ENCODE measurements at regions not wholly inside any gene's neighbourhood (a gene's known extent, or its start where the extent isn't known, plus 50 kb on each side); places are given as distances from the start of the nearest gene placed in this dataset.
A peak's percentile ranks its signal among the peaks of the same experiment; 100 is the strongest.

DNA sequence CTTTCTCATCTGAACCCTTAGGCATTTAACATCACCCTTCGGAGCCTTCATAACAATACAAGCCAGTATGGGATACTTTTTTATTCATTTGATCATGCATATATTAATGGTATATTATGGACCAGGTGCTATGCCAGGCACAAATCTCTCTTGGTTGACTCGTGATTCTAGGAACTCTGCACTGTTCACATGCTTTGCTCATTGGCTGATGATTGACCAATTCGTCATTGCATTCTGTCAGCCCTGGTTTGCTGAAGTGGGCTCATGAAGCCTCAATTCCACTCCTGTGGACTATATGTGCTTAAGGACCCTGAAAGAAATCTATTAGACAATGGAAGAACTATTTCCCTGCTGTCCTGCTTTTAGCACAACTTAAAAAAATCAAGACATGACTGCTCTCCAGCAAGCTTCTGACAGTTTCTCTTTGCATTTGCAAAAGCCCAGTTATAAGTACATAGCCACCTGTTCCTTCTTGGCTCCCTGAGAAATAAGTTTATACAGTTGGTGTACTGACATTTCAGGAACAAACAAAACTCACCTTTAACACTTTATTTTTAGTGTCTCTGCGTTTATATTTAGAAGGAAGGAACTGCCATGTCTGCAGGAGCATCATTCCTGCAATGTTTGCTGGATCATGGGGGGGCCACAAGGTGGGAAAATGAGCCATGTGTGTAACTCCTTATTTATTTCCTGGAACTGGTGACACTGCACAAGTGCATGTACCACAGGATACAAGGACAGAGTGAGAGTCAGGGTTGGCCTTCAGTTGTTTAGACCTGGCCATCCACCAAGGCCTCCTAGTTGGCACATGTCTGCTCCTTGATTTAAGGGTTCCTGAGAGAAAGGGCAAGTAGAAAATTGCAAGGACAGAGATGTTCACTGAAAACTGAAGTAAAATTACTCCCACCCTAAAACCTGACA is 146.0 kb upstream of the NAMPT start:
- in situ Hi-C loops (cut with MboI; ENCODE audit: low pct_unique_long_range_greater_than_20kb, low sequenced_read_pairs, unreplicated experiment), result no loop called here
- DNase-seq (ENCODE audit: low spot score), result no peak
- TF ChIP-seq, protein P1, sequence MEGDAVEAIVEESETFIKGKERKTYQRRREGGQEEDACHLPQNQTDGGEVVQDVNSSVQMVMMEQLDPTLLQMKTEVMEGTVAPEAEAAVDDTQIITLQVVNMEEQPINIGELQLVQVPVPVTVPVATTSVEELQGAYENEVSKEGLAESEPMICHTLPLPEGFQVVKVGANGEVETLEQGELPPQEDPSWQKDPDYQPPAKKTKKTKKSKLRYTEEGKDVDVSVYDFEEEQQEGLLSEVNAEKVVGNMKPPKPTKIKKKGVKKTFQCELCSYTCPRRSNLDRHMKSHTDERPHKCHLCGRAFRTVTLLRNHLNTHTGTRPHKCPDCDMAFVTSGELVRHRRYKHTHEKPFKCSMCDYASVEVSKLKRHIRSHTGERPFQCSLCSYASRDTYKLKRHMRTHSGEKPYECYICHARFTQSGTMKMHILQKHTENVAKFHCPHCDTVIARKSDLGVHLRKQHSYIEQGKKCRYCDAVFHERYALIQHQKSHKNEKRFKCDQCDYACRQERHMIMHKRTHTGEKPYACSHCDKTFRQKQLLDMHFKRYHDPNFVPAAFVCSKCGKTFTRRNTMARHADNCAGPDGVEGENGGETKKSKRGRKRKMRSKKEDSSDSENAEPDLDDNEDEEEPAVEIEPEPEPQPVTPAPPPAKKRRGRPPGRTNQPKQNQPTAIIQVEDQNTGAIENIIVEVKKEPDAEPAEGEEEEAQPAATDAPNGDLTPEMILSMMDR (IDR thresholded peaks at IDR 0.05; ENCODE audit: extremely low read depth, insufficient read depth, missing control alignments), result no peak

DNA sequence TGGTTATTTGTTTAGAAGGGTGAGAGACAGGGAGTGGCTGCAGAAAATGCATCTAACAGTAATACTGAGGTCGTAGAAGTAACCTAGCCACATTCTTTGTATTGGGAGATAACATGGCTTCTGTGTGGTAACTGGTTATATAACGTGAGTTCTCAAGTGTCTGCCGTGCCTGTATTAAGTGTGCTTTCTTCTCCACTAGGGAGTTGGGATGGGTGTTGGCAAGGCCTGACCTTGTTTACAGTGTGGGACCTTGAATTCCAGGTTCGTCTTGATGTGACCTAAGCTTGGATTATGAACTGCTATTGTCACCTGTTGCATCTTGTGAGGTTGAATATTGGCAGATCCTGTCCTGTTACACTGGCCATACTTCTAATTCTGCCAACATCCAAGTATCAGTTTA is 145.3 kb upstream of the NAMPT start:
- TF ChIP-seq, protein P1 (IDR thresholded peaks at IDR 0.05; ENCODE audit: extremely low read depth, insufficient read depth, missing control alignments), result no peak
- DNase-seq (ENCODE audit: low spot score), result no peak
- in situ Hi-C loops (cut with MboI; ENCODE audit: low pct_unique_long_range_greater_than_20kb, low sequenced_read_pairs, unreplicated experiment), result no loop called here

DNA sequence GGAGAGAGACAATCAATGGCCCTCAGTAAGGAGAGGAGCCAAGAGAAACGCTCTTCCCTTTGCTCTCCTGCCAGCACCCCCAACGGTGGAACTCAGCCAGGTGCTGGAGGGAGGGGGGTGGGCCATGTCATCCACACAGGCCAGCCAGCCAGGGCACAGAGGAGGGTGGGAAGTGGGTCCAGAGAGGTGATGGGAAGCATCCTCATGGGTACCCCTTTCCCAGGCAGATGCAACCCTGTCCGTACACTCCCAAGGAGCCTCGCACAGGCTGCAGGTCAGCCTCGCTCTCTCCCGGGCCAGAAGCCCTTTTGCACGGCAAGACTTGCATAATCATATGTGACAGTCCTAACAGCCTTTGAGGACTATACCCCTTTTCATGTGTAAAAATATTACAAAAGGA is 142.0 kb upstream of the NAMPT start:
- in situ Hi-C loops (cut with MboI; ENCODE audit: low pct_unique_long_range_greater_than_20kb, low sequenced_read_pairs, unreplicated experiment), result no loop called here
- TF ChIP-seq, protein P1 (IDR thresholded peaks at IDR 0.05; ENCODE audit: extremely low read depth, insufficient read depth, missing control alignments), result no peak
- no peak for DNase-seq (ENCODE audit: low spot score)

DNA sequence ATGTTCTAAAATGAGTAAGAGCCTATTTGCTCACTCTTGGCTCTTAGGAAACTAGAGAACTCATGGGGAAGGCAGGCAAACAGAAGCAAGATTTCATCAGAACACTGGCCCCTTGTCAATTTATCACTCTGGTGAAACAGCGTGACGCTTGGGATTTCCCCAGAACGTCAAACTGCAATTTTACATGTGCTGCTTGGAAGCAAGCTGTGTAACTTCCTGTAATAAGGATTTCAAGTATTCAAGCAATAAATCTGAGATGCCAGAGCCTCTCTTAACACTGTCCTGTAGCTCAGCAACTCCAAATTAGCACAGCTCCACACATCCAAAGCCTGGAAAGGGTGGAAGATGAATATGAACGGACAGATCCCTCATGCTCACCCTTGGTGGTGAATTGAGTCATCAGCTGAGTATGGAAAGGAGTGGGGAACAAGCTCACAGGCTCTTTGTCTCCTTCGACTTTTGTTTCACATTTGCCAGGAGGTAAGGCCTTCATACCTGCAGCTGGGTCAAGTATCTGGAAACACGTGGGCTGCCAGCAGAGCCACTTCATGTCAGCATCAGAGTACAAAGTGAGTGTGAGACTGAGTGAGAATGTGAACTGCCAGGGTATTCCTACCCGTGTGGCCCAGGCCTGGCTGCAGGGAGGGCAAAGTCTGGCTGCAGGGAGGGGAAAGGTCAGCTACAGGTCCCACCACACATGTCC is 140.4 kb upstream of the NAMPT start:
- TF ChIP-seq, protein P1 (IDR thresholded peaks at IDR 0.05; ENCODE audit: extremely low read depth, insufficient read depth, missing control alignments), result no peak
- in situ Hi-C loops (cut with MboI; ENCODE audit: low pct_unique_long_range_greater_than_20kb, low sequenced_read_pairs, unreplicated experiment), result no loop called here
- DNase-seq (ENCODE audit: low spot score), result peak; percentile 78

DNA sequence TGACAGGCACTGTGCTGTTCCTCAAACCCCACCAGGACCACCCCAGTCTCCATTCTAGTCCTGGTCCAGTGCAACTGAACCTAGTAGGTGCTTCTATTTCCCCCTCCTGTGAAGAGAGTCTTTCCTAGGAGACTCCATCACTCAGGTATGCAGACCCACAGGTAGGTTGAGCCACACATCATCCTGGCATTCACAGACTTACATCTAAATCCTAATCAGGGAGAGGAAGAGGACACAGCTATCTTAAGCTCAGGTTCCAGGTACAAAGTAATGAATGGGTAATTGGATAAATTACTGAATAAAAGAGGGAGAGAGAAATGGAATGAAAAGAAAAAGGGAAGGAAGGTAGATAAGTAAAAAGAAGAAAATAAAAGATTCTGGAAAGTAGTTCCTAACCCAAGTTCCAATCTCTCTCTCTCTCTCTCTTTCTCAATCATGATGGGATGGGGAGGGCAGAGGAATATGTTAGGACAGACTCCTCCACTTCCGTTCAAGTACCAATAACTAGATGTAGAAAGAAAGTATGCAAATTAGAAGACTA is 139.8 kb upstream of the NAMPT start:
- no peak for DNase-seq (ENCODE audit: low spot score)
- TF ChIP-seq, protein P1 (IDR thresholded peaks at IDR 0.05; ENCODE audit: extremely low read depth, insufficient read depth, missing control alignments), result no peak
- in situ Hi-C loops (cut with MboI; ENCODE audit: low pct_unique_long_range_greater_than_20kb, low sequenced_read_pairs, unreplicated experiment), result no loop called here

DNA sequence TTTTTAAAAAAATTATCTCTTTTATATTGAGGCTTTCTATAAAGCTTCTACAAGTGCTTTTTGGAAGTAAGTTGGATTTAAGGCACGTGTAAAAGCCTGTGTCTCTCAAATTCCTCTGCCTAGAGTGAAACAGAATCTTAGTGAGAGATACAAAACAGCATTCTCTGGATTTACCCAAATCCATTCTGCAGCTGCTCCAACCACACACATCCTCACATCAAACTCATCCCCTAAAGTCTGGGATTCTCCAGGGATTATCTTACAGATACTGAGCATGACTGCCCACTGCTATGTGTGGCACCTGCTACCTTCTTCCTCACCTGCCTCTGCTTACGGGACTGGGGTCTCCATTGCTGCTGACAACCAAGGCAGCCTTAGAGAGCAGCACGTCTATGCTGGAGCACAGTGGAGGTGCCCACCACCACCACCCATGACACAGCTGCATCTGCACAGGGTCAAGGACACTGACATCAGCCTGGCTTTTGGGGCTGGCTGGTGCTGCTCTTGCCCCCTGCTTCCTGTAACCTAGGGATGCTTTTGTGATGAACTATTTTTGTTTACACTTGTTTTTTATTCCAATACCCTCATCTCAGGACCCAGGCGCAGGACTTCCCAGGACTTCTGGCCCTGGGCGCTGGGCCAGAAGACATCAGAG is 139.2 kb upstream of the NAMPT start:
- TF ChIP-seq, protein P1 (IDR thresholded peaks at IDR 0.05; ENCODE audit: extremely low read depth, insufficient read depth, missing control alignments), result no peak
- in situ Hi-C loops (cut with MboI; ENCODE audit: low pct_unique_long_range_greater_than_20kb, low sequenced_read_pairs, unreplicated experiment), result no loop called here
- no peak for DNase-seq (ENCODE audit: low spot score)
